Fibroblast of skin of back (primary cell): ENCODE measurements at regions not wholly inside any gene's neighbourhood (a gene's known extent, or its start where the extent isn't known, plus 50 kb on each side); places are given as distances from the start of the nearest gene placed in this dataset.

ENCODE experiments used
- DNase-seq: peaks from one replicate; pipeline ENCODE4 v3.0.0-alpha.2; 2013

DNA sequence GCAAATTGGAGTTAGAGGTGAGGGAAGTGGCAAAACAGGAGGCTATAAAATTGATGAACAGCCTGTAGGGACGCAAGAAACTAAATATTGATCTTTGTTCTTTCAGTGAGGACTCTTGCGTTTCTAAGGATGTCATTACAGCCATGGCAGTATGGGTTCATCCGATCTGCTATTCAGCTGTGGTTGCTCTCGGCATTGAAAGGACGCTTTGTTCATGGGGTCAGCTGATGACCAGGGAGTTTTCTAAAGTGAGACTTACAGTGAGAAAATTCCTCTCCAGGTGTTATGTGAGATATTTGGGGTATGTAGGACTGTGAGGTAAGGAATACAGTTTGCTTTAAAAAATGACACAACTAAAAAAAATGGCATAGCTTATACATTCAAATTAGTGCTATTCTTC, 52.7 kb upstream of the PELI1 start:
- no peak for DNase-seq

DNA sequence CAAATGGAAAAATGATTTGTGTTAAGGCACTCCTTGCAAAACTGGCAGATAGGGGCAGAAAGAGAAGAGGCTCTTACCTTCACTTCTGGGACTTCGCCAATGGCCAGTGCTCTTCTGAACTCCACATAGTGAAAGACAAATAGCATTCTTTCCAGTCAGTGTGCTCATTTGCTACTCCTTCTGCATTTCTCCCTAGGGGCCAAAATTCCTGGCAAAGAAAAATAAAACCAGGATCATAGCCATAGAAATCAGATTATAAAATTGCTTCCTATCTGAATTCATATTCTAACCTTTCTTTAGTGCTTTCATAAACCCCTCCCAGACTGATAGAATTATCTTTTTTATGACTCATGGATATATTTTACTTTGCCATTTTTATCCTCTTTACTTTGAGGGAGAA, 56.9 kb upstream of the PELI1 start:
- peak; percentile 71 for DNase-seq

DNA sequence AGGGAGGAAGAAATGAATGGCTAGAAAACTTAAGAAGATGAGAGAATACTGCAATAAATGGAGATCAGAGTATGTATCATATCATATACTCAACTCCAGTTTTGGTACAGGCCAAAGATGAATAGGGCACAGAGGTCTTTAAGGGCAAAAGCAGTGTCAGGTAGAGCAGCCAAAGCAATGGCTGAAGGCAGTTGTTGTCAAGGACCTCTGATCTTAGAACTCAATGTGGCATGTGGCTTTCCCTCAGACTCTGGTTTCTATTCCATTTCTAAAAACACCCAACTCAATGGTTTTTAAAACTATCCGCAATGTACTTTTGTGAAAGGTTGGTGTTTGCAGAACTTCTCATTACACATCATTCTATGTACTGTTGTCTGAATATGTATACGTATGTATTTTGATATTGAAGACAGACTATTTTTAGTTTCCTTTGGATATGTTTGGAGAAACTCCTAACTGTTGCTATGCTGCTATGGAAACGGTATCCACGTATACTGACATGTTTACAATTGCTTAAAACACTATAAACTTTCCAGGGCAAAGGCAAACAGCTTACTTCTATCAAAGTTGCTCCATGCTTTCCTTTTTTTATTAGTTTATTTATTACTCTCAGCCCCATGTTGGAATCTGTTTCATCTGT, 58.1 kb upstream of the PELI1 start:
- DNase-seq: peak; percentile 32

DNA sequence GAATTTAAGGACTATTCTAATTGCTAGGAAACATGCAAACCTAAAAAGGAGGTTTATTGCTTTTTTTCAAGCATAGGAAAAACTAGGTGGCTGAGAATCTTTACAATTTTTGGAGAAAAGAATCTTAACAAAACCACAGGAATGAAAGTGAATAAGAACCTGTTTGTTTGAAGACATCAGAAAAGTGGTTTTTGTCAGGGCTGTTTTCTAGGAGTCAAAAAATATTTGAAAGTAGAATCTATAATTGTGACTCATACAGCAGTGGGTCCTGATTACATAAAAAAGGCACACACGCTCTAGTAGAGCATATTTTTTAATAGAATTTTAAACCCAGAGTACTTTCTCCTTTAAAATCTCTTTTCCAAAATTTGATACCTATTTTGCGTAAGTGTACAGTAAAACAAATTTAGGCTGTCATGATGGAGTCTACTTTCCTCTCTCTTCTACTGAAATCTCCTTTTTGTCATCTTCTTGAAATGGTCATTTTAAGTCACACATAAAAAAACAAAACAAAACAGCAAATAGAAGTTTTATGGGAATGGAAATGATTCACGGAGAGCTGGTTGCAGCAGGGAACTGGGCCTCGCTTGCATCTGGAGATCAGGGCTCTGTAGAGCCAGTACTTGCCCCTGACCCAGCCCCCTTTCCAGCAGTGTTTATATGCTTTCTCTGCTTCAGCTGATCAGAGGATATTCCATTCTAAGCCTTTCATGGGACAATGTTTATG, 59.1 kb upstream of the PELI1 start:
- DNase-seq: peak; percentile 52

DNA sequence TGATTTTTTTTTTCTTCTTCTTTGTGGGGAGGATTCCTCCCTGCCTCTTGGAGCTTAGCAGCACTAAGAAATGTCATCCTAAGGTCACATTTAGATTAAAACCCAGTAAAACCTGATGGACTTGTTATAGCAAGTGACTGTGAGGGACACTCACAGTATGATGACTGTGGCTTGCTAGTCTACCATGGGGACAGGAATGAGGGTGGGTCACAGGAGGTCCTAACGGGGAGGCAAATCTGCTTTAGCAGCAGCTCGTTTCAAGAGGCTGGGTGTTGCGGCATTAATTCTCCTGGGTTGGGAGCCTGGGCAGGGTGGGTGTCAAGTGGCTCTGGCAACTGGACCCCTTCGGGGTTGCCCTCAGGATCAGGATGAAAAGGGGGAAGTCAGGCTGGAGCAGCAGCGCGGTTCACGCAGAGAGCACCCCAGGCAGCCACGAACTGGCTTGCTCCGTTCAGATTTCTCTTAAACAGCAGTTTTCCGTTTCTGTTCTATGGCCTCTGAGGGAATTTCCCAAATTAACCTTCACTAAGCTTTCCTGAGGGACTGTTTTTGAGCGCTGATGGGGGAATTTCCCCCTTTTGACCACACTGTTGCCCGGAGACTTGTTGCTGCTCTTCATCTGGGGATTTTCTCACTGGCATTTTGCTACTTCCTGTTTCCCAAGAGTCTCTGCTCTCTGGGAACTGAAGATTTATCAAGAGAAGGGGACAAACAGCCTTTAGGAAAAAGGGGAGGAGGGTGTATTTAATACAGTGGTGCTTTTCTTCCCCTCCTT, 59.8 kb upstream of the PELI1 start:
- peak; percentile 60 for DNase-seq

DNA sequence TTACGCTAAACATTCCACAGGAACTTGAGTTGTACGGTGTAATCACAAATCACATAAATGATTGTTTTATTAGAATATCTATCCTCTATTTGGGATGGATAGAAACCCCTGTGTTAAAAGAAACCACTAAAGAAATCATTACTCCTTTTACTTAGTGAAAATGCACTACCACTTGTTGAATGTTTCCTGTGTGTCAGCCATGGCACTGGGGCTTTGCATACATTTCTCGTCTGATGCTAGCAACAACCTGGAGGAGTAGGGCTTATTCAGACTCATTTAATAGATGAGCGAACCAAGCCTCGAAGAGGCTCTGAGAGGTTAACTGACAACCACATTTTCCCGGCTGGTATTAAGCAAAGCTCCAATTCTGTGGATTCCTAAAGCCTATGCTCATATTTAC, 60.5 kb upstream of the PELI1 start:
- no peak for DNase-seq

DNA sequence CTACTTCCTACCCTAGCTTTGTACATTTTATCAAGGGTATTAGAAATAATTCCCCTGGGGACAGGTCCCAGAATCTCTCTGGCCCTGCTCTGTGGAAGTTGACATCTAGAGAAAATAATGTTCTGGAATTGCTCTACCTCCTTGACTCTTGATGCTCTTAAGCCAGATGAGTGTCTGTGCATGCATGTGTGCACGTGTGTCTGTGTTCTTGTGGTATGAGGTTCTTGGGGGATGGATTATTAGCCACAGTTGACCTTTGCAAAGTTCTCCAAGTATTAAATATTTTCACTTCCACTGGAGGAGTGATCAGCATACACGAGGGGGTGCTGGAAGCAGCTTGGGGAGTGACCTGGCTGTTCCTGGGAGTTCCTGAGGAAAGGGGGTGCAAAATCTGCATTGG, 61.2 kb upstream of the PELI1 start:
- no peak for DNase-seq

DNA sequence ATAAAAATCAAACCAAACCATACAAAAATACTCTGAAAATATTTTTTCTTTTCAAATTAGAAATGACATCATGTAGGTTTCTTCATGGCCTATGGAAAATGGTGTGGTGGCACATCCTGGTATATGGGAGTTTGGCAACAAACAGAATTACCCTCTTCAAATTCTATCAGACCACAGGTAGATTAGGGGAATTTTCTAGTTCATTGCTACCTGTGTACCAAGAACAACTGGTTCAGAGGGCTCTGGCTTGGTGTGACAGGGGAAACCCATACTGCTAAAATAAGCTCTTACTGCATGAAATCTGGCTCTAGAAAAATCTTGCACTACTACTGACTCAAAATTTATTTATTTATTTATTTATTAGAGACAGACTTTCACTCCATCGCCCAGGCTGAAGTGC, 63.4 kb upstream of the PELI1 start:
- no peak for DNase-seq

DNA sequence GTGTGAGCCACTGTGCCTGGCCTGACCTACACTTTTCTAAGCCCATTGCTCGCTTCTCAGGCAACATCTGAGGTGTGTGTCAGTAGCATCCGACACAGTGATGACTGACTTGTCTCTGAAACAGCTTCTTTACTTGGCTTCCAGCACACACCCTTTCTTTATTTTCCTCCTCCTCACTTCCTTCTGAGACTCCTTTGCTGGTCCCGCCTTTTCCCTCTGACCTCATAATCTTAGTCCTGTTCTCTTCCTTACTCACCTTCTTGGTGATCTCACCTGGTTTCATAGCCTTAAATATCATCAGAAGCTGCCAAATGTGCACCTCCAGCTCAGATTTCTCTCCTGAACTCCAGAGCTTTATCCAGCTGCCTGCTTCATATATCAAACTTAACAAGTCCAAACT, 66.6 kb upstream of the PELI1 start:
- DNase-seq: no peak

DNA sequence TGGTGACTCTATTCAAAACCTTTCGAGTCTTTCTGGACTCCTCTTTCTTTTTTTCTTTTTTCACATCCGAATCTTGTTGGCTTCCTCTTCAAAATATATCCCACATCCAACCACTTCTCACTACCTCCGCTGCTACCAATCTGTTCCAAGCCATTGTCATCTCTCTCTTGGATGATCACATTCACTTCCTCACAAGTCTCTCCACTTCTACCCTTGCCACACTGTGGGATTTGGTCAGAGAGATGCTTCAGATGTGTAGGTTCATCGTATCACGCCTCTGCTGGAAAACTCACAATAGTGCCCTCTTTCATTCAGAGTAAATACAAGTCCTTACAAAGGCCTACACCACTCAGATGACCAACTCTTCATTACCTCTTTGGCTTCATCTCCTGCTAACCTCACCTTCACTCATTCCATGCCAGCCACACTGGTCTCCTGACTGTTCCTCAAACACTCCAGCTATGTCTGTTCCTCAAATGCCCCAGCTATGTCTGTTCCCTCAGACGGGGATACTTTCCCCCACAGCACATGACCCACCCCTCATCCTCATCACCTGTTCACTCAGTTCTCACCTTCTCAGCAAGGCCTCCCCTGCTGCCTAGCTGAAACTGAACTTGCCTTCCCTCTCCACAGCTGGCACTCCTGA, 67.2 kb upstream of the PELI1 start:
- no peak for DNase-seq

DNA sequence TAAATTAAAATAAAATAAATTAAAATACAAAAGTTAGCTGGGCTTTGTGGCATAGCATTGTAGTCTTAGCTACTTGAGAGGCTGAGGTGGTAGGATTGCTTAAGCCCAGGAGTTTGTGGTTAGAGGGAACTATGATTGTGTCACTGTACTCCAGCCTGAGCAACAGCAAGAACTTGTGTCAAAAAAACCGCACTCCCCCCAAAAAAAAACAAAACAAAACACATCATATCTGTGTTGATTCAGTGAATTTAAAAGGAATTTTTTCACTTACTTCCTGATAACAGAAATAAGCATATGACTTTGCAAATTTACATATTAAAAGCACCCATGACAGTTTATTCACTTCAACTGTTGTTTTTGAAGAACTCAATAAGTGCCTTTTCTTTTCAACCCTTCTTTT, 68.1 kb upstream of the PELI1 start:
- DNase-seq: peak; percentile 80

DNA sequence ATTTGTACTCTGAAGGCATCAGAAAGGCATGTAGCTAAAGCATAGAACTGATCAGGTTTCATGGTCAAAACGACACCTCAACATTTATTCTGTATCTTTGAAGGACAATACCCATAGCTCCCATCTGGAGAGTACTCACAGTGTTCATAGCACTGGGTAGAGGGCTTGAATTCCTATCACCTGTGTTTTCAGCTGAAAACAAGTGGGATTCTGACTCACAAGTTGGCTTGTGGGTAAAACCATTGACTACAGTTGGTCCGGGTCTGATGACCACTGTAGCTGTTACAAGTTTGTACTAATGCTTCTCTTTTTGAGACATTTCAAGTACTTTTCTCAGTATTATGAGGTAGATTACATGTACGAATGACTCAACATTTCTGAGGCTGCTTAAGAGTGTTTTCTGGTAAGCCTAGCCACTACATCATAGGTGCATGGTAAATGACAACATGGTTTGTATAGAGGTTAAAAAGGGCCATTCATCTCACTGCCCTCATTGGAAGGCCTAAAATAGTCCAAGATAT, 68.6 kb upstream of the PELI1 start:
- peak; percentile 26 for DNase-seq

DNA sequence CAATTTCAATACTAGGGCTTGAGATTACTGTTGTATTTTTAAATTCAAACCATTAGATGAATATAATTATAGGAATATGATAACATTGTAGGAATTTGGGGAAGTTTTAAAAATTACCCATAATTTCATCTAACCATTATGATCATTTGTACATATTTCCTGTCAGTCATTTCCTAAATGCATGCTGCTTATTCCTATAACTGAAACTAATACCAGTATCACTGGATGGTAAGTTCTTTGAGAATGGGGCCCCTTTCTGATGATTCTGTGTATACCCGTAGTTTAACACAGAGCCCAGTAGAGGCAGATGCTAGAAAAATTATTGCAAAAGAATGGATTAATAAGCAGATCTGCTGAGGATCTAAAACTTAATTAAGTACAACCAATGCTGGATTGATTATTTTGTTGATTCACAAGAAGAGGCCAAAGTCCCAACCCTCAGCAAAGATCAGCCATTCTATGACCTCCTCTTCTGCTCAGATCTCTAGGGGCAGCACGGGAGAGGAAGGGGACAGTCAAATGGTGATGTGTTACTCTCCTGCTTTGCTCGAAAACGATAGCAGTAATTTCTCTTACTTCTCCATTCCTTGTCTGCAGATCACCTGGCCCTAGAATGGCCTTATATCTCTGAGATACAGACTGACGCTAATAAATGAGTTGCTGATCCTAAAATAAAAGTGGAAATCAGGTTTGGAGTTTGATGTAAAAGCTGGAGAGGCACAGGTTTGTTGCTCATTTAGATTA, 69.5 kb upstream of the PELI1 start:
- DNase-seq: no peak

DNA sequence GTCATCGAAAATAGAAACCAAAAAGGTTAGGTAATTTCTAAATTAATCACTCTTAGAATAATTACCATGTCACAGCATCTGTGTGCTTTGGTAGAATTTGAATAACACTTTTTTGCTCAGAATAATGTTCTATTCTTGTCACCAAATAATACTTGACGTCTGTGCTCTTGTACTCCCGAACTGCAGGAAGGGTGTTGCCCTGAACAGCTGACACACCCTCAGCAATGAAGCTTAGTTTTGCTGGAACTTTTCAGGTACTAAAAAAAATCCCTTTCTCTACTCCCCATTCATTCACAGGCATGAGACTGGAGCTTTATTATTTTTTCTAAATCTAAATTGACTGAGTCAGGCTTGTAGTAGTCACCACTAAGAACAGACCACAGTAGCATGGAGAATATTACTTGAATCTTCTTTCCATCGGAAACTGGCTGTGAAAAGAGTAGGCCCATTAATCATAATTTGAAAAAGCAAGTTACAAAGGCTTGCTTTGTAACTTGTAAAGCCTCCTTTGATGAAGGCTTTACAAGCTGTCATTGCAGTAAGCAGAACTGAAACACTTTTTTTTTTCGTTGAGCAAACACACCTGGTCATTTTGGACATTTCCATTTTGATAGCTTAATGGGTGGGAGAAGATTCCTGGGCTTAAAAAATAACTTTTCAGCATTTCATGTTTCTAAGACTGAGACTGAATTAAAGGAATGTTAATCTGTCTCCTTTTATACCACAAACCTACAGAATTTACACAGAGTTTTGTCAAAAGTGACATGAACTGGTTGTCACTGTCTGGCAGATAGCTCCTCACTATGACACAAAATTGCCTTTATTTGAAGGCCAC, 70.3 kb upstream of the PELI1 start:
- DNase-seq: peak; percentile 49

DNA sequence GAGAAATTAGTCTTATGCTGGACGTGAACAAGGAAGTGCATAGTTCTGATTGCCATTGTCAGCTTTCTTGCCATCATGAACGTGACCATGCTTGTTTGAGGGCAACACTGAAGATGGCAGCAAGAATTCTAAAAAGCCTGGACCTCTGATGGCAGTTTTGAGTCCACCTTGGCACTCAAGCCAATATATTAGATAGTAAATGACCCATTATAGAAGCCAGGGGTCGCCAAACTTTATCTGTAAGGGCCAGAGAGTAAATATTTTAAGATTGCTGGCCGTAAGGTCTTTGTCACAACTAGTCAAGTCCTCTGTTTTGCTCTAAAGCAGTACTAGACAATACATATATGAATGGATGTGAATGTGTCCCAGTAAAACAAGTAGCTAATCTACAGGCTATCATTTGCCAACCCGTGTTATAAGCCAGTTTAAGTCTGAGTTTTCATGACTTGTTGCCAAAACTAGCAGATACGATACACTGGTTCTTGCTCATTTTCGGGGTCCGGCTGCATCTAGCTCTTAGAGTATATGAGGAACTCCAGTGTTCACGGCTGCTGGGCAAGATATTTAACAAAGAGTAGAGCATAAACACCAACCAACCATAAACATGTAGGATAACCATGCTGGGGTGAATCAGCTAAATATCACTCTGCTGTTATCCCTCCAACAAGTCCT, 73.1 kb upstream of the PELI1 start:
- DNase-seq: no peak

DNA sequence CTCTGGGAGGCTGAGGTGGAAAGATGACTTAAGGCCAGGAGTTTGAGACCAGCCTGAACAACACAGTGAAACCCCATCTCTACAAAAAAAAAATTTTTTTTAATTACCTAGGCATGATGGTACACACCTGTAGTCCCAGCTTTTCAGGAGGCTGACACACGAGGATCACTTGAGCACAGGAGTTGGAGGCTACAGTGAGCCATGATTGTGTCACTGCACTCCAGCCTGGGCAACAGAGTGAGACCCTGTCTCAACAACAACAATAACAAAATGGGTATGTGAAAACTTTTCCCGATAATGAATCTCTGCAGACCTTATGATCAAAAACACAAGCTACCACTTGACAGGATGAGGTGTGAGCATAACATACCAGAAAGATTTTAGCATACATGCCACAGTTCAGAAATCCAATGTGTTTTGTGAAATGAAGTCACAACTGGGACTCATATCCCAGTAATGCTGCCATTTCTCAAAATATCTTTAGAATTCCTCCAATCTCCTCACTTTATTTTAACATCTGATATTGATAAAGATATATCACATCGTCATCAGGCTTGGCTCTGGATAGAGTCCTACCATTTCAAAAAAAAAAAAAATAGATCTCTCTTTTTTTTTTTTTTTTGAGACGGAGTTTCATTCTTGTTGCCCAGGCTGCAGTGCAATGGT, 74.0 kb upstream of the PELI1 start:
- no peak for DNase-seq

DNA sequence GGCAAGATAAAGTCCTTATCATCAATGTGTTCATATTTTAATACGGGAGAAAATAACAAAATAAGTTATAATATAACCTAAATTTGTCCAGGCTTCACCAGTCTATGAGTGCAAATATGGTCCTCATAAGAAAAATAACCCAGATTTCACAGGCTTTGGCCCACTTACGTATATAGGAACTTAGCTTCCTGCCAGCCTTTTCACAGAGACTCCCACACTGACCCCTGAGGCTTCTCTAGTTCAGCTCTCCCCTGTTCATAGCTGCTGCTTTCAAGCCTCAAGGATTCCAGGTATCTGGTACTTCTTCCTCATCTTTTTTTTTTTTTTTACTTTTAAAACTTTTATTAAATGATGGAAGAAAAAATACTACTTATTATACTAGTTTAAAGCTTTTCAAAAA, 74.9 kb upstream of the PELI1 start:
- no peak for DNase-seq

DNA sequence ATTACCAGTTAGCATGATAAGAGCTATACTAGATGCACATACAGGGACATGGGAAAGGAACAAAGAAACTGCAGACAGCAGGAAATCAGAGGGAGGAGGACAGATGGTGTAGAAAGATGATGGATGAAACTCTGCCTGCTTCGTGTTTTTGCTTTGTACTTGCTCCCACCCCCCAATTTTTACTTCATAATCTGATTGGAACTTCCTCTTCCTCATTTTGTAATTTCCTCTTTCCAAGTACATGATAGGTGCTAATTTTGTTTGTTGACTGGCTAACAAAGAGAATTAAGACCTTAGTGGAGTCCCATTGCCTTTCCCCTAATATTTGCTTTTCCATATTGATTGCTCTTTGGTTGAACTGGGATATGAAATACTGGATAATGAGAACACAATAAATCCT, 76.0 kb upstream of the PELI1 start:
- no peak for DNase-seq

DNA sequence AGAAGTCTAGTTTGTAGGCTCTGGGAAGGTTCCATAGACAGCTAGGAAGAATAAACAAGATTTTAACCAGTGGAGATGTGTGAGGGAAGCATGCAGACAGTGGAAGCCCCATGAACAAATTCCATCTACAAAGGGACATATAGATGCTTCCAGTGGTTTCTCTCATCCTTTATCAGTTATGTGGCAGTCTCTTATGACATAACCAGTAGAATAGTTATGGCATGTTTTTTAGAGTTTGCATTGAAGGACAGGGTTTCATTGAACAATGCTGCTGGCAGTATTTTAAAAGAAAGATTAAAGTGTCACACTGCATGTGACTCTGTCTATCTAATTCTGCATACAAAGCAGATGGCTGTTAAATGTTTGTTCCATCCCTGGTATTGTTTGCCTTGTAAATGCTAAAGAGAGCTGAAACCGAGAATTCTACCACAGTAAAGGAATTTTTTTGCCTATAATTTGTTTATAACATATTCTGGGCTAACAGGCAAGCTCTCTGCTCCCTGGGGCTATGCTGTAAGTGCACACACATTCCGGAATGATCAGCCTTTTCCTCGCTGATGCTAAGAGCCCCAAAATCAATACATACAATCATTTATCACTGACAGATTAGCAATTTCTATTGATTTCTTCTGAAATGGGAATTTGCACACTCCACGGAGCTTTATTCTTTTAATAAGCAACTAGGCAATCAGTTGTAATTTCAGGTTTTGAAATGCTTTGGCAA, 76.8 kb upstream of the PELI1 start:
- no peak for DNase-seq

DNA sequence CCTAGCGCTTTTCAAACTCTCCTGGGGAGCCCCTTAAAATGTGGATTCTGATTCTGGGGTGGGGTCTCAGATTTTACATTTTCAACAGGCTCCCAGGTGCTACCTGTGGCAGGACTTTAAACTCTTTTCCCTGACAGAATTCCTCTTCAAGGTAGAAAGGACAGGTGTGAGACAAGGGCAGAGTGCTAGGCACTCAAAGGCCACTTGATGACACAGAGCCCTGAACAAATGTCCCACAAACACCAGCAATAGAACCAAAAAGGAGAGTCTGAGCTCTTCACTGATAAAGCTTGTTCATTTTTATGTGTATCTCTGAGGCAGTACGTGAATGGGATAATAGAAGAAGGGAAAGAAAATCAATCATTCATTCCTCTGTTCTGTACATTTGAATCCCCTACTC, 77.7 kb upstream of the PELI1 start:
- no peak for DNase-seq
